A549 (cell line): ENCODE measurements at regions not wholly inside any gene's neighbourhood (a gene's known extent, or its start where the extent isn't known, plus 50 kb on each side); places are given as distances from the start of the nearest gene placed in this dataset.

Experiments used
- ATAC-seq, 2 experiments: fragments of 200-7000 bp in 1 of 2; fragments of >200 bp in 1 of 2; cut with Nextera tagmentation in 1 of 2; cut with Tn5 transposase in 1 of 2; 3 replicates each; pipeline versions ENCODE4 v1.8.0 to v1.9.1; 2018 to 2020; ENCODE audit warnings: mild to moderate bottlenecking in 1 of 2, moderate library complexity in 1 of 2
- CTCF ChIA-PET: fragments of 300-600 bp; sonication (Branson Sonifier 250); formaldehyde crosslinking; extraction: SDS; loops from one replicate; lab custom pipeline; 2021; ENCODE audit warnings: antibody characterized with exemption, inconsistent platforms; lab: Yijun Ruan, JAX
- POLR2A ChIA-PET: fragments of 350-600 bp; formaldehyde crosslinking; extraction: SDS; loops from one replicate; lab custom pipeline; 2021; ENCODE audit warnings: antibody characterized with exemption, inconsistent platforms; lab: Yijun Ruan, JAX
- DNase-seq, 2 experiments: peaks; one replicate each; pipeline versions ENCODE4 v3.0.0 to v3.0.0-alpha.2; 2011 to 2016; ENCODE audit warnings: low read depth in 1 of 2, low spot score in 1 of 2
- FAIRE-seq: peaks from 2 replicates; lab custom pipeline; 2011; peaks lifted over from hg19 to GRCh38; lab: Jason Lieb, UNC
- H3K27ac ChIP-seq, 2 experiments: fragments of >200 bp; sonication (Bioruptor Twin); formaldehyde crosslinking; 3 replicates each; pipeline ENCODE4 v1.5.1; 2016 to 2017
- H3K4me1 ChIP-seq: fragments of >200 bp; sonication (Bioruptor Twin); formaldehyde crosslinking; 3 replicates; pipeline ENCODE4 v1.6.1; 2016
- H3K4me2 ChIP-seq: fragments of >200 bp; sonication (Bioruptor Twin); formaldehyde crosslinking; 3 replicates; pipeline ENCODE4 v1.6.1; 2016
- H3K4me3 ChIP-seq: fragments of >200 bp; sonication (Bioruptor Twin); formaldehyde crosslinking; 3 replicates; pipeline ENCODE4 v1.5.1; 2016
- H3K9me3 ChIP-seq: fragments of >200 bp; sonication (Bioruptor Twin); formaldehyde crosslinking; 3 replicates; pipeline ENCODE4 v1.6.1; 2016
- CBX2 ChIP-seq: fragments of 200-600 bp; sonication (generic); IDR thresholded peaks from 2 replicates; pipeline ENCODE4 v1.6.1; 2016; ENCODE audit warnings: low read depth, mild to moderate bottlenecking, borderline replicate concordance
- CEBPB ChIP-seq, 2 experiments: fragments of >200 bp in 1 of 2; sonication (Bioruptor Twin) in 1 of 2; formaldehyde crosslinking in 1 of 2; IDR thresholded peaks; 2 replicates each; pipeline ENCODE4 v1.6.1; 2012 to 2016
- CHD4 ChIP-seq: fragments of 200-600 bp; sonication (generic); IDR thresholded peaks from 2 replicates; pipeline ENCODE4 v1.6.1; 2016; ENCODE audit warnings: antibody characterized with exemption, mild to moderate bottlenecking, borderline replicate concordance
- EHMT2 ChIP-seq: fragments of 200-600 bp; sonication (generic); IDR thresholded peaks from 2 replicates; pipeline ENCODE4 v1.6.1; 2016; ENCODE audit warnings: antibody characterized with exemption, low read depth, mild to moderate bottlenecking, moderate library complexity
- ESRRA ChIP-seq: fragments of 150-350 bp; IDR thresholded peaks from 2 replicates; pipeline ENCODE4 v1.6.1; 2014; ENCODE audit warnings: mild to moderate bottlenecking, low read length, borderline replicate concordance
- FOSB ChIP-seq: fragments of 250-450 bp; sonication (Bioruptor Pico); IDR thresholded peaks from 2 replicates; pipeline ENCODE4 v1.5.0; 2020; ENCODE audit warnings: mild to moderate bottlenecking, moderate library complexity
- FOSL2 ChIP-seq, 2 experiments: fragments of 450-650 bp in 1 of 2; fragments of >200 bp in 1 of 2; sonication (Bioruptor Twin) in 1 of 2; formaldehyde crosslinking; IDR thresholded peaks; 2 replicates each; pipeline versions ENCODE4 v1.5.0 to v1.6.1; 2016 to 2020; ENCODE audit warnings: mild to moderate bottlenecking in 1 of 2, moderate library complexity in 1 of 2
- HOXB13 ChIP-seq: fragments of 250-450 bp; sonication (Bioruptor Pico); IDR thresholded peaks from 2 replicates; pipeline ENCODE4 v1.5.0; 2020; ENCODE audit warnings: low read depth, mild to moderate bottlenecking, moderate library complexity
- KDM5A ChIP-seq: fragments of 200-600 bp; sonication (generic); IDR thresholded peaks from 2 replicates; pipeline ENCODE4 v1.6.1; 2016; ENCODE audit warnings: antibody characterized with exemption, mild to moderate bottlenecking
- MAZ ChIP-seq: fragments of 150-350 bp; IDR thresholded peaks from 2 replicates; pipeline ENCODE4 v1.6.1; 2014; ENCODE audit warnings: antibody characterized with exemption, low read depth, low read length, borderline replicate concordance
- MYC ChIP-seq: IDR thresholded peaks from 2 replicates; pipeline ENCODE4 v1.6.1; 2012; ENCODE audit warnings: mild to moderate bottlenecking, inconsistent platforms, low read length, improper control_type of control experiment, borderline replicate concordance
- PHF8 ChIP-seq: fragments of 200-600 bp; sonication (generic); IDR thresholded peaks from 2 replicates; pipeline ENCODE4 v1.6.1; 2016; ENCODE audit warnings: low read depth, mild to moderate bottlenecking, antibody characterized with exemption, moderate library complexity, borderline replicate concordance
- POLR2AphosphoS2 ChIP-seq: conservative IDR thresholded peaks from 2 replicates; pipeline ENCODE4 v1.6.1; 2012; ENCODE audit warnings: low read length, improper control_type of control experiment, inconsistent platforms
- RARB ChIP-seq: fragments of 250-450 bp; sonication (Bioruptor Pico); IDR thresholded peaks from 2 replicates; pipeline ENCODE4 v1.8.0; 2021; ENCODE audit warnings: mild to moderate bottlenecking, moderate library complexity
- RFX5 ChIP-seq: fragments of 450-650 bp; IDR thresholded peaks from 2 replicates; pipeline ENCODE4 v1.7.1; 2014; ENCODE audit warnings: antibody characterized with exemption, mild to moderate bottlenecking, moderate library complexity
- RNF2 ChIP-seq: fragments of 200-600 bp; sonication (generic); IDR thresholded peaks from 2 replicates; pipeline ENCODE4 v1.6.1; 2016; ENCODE audit warnings: low read depth, mild to moderate bottlenecking, antibody characterized with exemption, moderate library complexity, borderline replicate concordance
- SREBF2 ChIP-seq: fragments of 450-650 bp; IDR thresholded peaks from 2 replicates; pipeline ENCODE4 v1.6.1; 2014; ENCODE audit warnings: mild to moderate bottlenecking, moderate library complexity
- TP53 ChIP-seq: fragments of 250-450 bp; sonication (Bioruptor Pico); IDR thresholded peaks from 2 replicates; pipeline ENCODE4 v1.5.0; 2021; ENCODE audit warnings: mild to moderate bottlenecking, moderate library complexity
- ZC3H11A ChIP-seq: fragments of 450-650 bp; IDR thresholded peaks from 2 replicates; pipeline ENCODE4 v1.6.1; 2014; ENCODE audit warnings: antibody characterized with exemption, mild to moderate bottlenecking
- ZNF302 ChIP-seq: fragments of 250-450 bp; sonication (Bioruptor Pico); IDR thresholded peaks from 2 replicates; pipeline ENCODE4 v1.9.0; 2021; ENCODE audit warnings: inconsistent platforms, mild to moderate bottlenecking, moderate library complexity
- WGBS: methylation state at CpG from one replicate; pipeline ENCODE4 v1.1.6; 2017; ENCODE audit errors: missing lambda C conversion rate; 5-methylcytosine and 5-hydroxymethylcytosine counted together
- TF ChIP-seq, protein P1 (sequence below): fragments of 200-600 bp; sonication (generic); IDR thresholded peaks from 2 replicates; pipeline ENCODE4 v1.6.1; 2016; ENCODE audit warnings: antibody characterized with exemption, mild to moderate bottlenecking, moderate library complexity
- TF ChIP-seq, protein P2 (sequence below): IDR thresholded peaks from 2 replicates; pipeline ENCODE4 v1.6.1; 2012
- TF ChIP-seq, protein P3 (sequence below): fragments of 150-350 bp; IDR thresholded peaks from 2 replicates; pipeline ENCODE4 v1.6.1; 2014; ENCODE audit warnings: low read depth, mild to moderate bottlenecking, low read length
- TF ChIP-seq, protein P4 (sequence below): fragments of >200 bp; sonication (Bioruptor Twin); formaldehyde crosslinking; IDR thresholded peaks from 3 replicates; pipeline ENCODE4 v1.5.1; 2016
- TF ChIP-seq, protein P5 (sequence below): fragments of 450-650 bp; IDR thresholded peaks from 2 replicates; pipeline ENCODE4 v1.6.1; 2014; ENCODE audit warnings: antibody characterized with exemption

DNA sequence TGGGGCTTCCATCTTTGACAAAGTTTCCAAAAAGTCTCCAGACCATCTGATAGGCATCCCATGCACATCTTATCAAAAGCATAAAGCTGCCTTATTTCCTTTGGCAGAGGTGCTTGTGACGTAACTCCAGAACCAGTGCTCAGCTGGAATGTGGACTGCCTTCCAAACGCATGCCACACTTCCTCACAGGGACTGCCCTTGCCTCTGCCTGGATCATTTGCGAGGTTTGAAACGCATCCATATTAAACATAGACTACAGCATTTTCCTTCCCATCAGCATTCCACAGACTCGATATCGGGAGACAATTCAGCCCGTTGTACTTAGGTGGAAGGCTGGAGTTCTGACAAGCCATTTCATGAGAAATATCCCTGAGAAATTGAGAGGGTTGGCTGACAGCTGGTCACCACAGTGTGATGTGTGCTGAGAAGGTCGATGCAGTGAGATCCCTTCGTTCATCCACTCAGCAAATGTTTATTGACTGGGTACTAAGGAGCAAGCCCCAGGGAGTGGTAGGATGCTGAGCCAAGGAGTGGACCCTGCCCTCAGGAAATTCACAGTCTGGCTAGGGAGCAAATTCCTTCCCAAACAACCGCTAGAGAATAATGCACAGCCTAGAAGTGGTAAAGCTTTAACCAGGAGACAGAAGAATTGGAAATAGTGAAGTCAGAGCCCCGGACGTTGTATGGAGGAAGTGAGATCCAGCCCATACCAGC lies 376.0 kb downstream of the BCOR start:
- WGBS = 62% methylated on average over 10 of the region's 12 CpGs
- H3K27ac ChIP-seq = no peak overlapping the region
- ATAC-seq = no peak
- H3K4me1 ChIP-seq = no peaks in the 10 kb centered on the region; the same call in 2 of the 3 replicates
- POLR2A ChIA-PET = no interaction called here
- TF ChIP-seq KDM5A (no peak), SREBF2 (no peak), MYC (no peak), CBX2 (no peak), EHMT2 (no peak), CEBPB (IDR thresholded peaks at IDR 0.05) (no peak), HOXB13 (CRISPR knock-in tag) (no peak), PHF8 (no peak), MAZ (no peak), FOSL2 (IDR thresholded peaks at IDR 0.05) (no peak), FOSL2 (CRISPR knock-in tag; IDR thresholded peaks at IDR 0.05) (no peak), ESRRA (no peak), FOSB (CRISPR knock-in tag) (no peak)
- TF ChIP-seq, protein P1, sequence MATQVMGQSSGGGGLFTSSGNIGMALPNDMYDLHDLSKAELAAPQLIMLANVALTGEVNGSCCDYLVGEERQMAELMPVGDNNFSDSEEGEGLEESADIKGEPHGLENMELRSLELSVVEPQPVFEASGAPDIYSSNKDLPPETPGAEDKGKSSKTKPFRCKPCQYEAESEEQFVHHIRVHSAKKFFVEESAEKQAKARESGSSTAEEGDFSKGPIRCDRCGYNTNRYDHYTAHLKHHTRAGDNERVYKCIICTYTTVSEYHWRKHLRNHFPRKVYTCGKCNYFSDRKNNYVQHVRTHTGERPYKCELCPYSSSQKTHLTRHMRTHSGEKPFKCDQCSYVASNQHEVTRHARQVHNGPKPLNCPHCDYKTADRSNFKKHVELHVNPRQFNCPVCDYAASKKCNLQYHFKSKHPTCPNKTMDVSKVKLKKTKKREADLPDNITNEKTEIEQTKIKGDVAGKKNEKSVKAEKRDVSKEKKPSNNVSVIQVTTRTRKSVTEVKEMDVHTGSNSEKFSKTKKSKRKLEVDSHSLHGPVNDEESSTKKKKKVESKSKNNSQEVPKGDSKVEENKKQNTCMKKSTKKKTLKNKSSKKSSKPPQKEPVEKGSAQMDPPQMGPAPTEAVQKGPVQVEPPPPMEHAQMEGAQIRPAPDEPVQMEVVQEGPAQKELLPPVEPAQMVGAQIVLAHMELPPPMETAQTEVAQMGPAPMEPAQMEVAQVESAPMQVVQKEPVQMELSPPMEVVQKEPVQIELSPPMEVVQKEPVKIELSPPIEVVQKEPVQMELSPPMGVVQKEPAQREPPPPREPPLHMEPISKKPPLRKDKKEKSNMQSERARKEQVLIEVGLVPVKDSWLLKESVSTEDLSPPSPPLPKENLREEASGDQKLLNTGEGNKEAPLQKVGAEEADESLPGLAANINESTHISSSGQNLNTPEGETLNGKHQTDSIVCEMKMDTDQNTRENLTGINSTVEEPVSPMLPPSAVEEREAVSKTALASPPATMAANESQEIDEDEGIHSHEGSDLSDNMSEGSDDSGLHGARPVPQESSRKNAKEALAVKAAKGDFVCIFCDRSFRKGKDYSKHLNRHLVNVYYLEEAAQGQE = no peak
- TF ChIP-seq, all 56 proteins: peak for 0
- CTCF ChIA-PET = interaction anchor here (0.8 kb wide), 1 partner anchor 107 kb away, joined by 3 read pairs; no protein-coding TSS in a partner anchor
- FAIRE-seq (no peak), DNase-seq (no peak)
- Histone ChIP-seq H3K4me2 (no peak overlapping the region), H3K9me3 (no peaks in the 10 kb centered on the region), H3K4me3 (no peak overlapping the region)

DNA sequence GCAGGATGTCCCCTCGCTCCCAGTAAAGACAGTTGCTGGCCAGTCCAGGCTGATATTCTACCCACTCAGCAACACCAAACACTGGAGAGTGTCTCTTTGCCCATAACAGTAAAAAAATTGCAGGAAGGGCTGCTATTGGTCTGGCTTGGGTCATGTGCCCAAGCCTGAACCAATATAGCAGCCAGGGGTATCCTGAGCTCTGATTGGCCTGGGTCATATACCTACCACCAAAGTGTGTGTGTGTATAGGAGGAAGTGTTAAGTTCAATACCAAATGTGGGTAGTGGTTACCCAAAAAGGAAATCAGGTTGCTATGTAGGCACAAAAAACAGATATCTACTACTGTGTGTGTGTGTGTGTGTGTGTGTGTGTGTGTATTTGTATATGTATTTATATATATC lies 373.2 kb downstream of the BCOR start:
- no peak for FAIRE-seq
- CTCF ChIA-PET = interaction anchor here (0.6 to 1.0 kb wide), 2 partner anchors 445 to 452 kb away, joined by 3 to 5 read pairs; no protein-coding TSS in a partner anchor
- H3K27ac ChIP-seq = no peak overlapping the region

DNA sequence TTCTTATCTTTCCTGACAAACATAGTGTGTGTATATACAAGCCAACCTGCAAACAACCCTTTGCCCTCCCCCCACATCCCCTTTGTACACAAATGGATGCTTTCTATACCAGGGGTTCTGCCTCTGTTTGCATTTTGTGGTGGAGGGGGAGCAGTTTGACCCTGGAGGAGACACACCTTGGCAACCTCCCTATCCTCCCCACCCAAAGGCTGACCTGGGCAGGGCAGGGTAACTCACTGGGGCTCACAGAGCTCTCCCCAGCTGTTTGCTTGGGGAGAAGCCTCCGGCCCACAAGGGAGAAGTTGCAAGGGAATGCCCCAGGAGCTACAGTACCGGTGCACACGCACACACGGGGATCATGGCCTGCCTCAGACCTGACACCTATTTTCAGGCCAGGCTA lies 372.6 kb downstream of the BCOR start:
- CTCF ChIA-PET = interaction anchor here (1.0 kb wide), 1 partner anchor 445 kb away, joined by 5 read pairs; no protein-coding TSS in a partner anchor
- H3K4me3 ChIP-seq = no peak overlapping the region
- WGBS = 100% methylated on average over 1 of the region's 4 CpGs
- no peak overlapping the region for H3K27ac ChIP-seq
- TF ChIP-seq KDM5A (no peak), RFX5 (no peak), RARB (CRISPR knock-in tag) (no peak), TP53 (CRISPR knock-in tag) (no peak)
- TF ChIP-seq, protein P2, sequence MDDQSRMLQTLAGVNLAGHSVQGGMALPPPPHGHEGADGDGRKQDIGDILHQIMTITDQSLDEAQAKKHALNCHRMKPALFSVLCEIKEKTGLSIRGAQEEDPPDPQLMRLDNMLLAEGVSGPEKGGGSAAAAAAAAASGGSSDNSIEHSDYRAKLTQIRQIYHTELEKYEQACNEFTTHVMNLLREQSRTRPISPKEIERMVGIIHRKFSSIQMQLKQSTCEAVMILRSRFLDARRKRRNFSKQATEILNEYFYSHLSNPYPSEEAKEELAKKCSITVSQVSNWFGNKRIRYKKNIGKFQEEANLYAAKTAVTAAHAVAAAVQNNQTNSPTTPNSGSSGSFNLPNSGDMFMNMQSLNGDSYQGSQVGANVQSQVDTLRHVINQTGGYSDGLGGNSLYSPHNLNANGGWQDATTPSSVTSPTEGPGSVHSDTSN = no peak
- TF ChIP-seq, protein P3, sequence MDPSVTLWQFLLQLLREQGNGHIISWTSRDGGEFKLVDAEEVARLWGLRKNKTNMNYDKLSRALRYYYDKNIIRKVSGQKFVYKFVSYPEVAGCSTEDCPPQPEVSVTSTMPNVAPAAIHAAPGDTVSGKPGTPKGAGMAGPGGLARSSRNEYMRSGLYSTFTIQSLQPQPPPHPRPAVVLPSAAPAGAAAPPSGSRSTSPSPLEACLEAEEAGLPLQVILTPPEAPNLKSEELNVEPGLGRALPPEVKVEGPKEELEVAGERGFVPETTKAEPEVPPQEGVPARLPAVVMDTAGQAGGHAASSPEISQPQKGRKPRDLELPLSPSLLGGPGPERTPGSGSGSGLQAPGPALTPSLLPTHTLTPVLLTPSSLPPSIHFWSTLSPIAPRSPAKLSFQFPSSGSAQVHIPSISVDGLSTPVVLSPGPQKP = no peak
- TF ChIP-seq, protein P4, sequence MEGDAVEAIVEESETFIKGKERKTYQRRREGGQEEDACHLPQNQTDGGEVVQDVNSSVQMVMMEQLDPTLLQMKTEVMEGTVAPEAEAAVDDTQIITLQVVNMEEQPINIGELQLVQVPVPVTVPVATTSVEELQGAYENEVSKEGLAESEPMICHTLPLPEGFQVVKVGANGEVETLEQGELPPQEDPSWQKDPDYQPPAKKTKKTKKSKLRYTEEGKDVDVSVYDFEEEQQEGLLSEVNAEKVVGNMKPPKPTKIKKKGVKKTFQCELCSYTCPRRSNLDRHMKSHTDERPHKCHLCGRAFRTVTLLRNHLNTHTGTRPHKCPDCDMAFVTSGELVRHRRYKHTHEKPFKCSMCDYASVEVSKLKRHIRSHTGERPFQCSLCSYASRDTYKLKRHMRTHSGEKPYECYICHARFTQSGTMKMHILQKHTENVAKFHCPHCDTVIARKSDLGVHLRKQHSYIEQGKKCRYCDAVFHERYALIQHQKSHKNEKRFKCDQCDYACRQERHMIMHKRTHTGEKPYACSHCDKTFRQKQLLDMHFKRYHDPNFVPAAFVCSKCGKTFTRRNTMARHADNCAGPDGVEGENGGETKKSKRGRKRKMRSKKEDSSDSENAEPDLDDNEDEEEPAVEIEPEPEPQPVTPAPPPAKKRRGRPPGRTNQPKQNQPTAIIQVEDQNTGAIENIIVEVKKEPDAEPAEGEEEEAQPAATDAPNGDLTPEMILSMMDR = no peak
- TF ChIP-seq, all 56 proteins: peak for 0
- DNase-seq (peak in 1 of 2 experiments; percentile 17), ATAC-seq (no peak), FAIRE-seq (no peak)
- POLR2A ChIA-PET = no interaction called here
- peaks cover 4% of the 10 kb centered on the region; the same call in 1 of the 3 replicates for H3K9me3 ChIP-seq
- H3K4me1 ChIP-seq = peaks cover 3% of the 10 kb centered on the region; the same call in 1 of the 3 replicates
- no peak overlapping the region for H3K4me2 ChIP-seq

More for the DNA sequence above, 373.2 kb downstream of the BCOR start:
- DNase-seq (no peak), ATAC-seq (no peak)
- peaks cover 4% of the 10 kb centered on the region; the same call in 1 of the 3 replicates for H3K9me3 ChIP-seq
- TF ChIP-seq RNF2 (no peak), ZC3H11A (no peak), ZNF302 (no peak), RARB (CRISPR knock-in tag) (no peak), POLR2AphosphoS2 (no peak), CHD4 (no peak)
- TF ChIP-seq, protein P5, sequence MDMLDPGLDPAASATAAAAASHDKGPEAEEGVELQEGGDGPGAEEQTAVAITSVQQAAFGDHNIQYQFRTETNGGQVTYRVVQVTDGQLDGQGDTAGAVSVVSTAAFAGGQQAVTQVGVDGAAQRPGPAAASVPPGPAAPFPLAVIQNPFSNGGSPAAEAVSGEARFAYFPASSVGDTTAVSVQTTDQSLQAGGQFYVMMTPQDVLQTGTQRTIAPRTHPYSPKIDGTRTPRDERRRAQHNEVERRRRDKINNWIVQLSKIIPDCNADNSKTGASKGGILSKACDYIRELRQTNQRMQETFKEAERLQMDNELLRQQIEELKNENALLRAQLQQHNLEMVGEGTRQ = 0 out of 2 replicates have a peak, but pooled peaks have one; percentile 41
- TF ChIP-seq, all 56 proteins: peak for 1
- POLR2A ChIA-PET = no interaction called here
- WGBS = 86% methylated on average over 1 of the region's 1 CpG
- no peak overlapping the region for H3K4me3 ChIP-seq
- peaks cover 3% of the 10 kb centered on the region; the same call in 1 of the 3 replicates for H3K4me1 ChIP-seq
- H3K4me2 ChIP-seq = no peak overlapping the region
